ENCODE measurements at regions not wholly inside any gene's neighbourhood (a gene's known extent, or its start where the extent isn't known, plus 50 kb on each side); places are given as distances from the start of the nearest gene placed in this dataset.

DNA sequence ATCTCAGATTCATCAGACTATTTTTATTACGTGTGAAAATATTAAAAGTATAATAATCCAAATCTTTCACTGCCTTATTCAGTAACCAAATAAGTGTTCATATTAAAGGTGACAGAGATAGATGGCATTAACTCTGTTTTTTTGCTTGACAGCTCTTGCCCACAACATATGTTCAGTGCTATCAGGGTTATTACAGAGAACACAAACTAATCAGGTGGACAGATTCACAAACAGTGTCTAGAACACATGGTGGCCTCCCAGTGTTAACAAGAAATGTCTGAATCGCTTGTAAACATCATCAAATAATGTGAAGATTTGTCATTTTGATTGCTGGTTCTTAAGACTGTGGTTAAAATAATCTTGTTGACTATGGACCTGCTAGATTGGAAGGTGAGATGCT is 609.1 kb upstream of the GRAMD2B start:
- Histone ChIP-seq H3K4me2 (ENCODE audit: low read depth, low read length, poor library complexity, severe bottlenecking) (no peak overlapping the region), H4K20me1 (ENCODE audit: insufficient read depth, low read depth, low read length) (no peaks in the 10 kb centered on the region), H2AFZ (ENCODE audit: low read length) (no peak overlapping the region), H3K36me3 (ENCODE audit: insufficient read depth, low read length) (no peaks in the 10 kb centered on the region), H3K9ac (ENCODE audit: low read length) (no peak overlapping the region), H3K9me3 (ENCODE audit: low read length) (peaks cover 27% of the 10 kb centered on the region), H3K27ac (ENCODE audit: low read length) (no peak overlapping the region), H3K27me3 (ENCODE audit: low read length) (no peaks in the 10 kb centered on the region), H3K9me2 (replicated peaks; ENCODE audit: insufficient read depth, low read length) (no peaks in the 10 kb centered on the region), H3K79me2 (ENCODE audit: low read length) (no peaks in the 10 kb centered on the region), H3K4me1 (ENCODE audit: low read length) (no peaks in the 10 kb centered on the region), H3K4me3 (ENCODE audit: low read length) (no peak overlapping the region)
- DNase-seq: no peak

DNA sequence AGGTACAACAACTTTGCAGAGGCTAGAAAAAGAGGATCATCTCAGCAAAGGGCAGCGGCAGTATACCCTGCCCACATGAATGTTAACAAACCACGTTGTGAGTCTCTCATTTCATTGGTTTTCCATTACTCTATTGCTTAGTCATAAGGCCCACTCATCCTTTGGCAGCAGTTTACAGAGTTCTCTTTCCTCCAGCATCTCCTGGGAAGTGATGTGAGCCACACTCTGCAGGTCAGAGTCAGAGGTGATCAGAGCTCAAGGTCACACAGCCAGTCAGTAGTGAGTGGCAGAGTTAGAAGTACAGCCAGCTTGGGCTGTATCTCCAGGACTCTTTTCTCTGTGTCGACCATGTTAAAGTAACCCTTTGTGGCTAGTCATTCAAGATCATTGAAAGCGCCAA is 599.6 kb upstream of the GRAMD2B start:
- Histone ChIP-seq H3K36me3 (ENCODE audit: insufficient read depth, low read length) (no peaks in the 10 kb centered on the region), H3K9ac (ENCODE audit: low read length) (no peak overlapping the region), H3K79me2 (ENCODE audit: low read length) (no peaks in the 10 kb centered on the region), H3K9me3 (ENCODE audit: low read length) (peaks cover 5% of the 10 kb centered on the region), H3K27ac (ENCODE audit: low read length) (no peak overlapping the region), H4K20me1 (ENCODE audit: insufficient read depth, low read depth, low read length) (no peaks in the 10 kb centered on the region), H3K4me1 (ENCODE audit: low read length) (no peaks in the 10 kb centered on the region), H3K4me2 (ENCODE audit: low read depth, low read length, poor library complexity, severe bottlenecking) (no peak overlapping the region), H3K27me3 (ENCODE audit: low read length) (no peaks in the 10 kb centered on the region), H2AFZ (ENCODE audit: low read length) (no peak overlapping the region), H3K4me3 (ENCODE audit: low read length) (no peak overlapping the region), H3K9me2 (replicated peaks; ENCODE audit: insufficient read depth, low read length) (no peaks in the 10 kb centered on the region)
- DNase-seq: no peak

DNA sequence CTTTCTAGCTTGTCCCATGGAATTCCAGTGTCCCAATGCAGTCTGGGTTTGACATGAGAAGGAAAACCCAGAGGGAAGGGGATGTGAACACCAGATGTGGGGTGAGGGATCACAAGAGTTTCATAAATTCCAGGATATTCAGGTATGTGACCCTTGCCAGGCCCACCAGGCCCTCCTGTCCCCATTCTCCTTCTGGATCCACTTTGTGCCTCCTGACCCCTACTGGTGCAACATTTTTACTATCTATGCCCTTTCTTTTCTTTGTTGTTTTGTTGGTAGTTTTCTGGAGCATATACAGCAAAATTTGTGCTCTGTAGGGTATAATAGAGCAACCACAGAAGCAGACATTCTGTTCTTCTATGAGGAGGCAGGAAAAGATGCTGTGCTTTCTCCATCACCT is 597.0 kb upstream of the GRAMD2B start:
- Histone ChIP-seq H3K9ac (ENCODE audit: low read length) (no peak overlapping the region), H3K4me2 (ENCODE audit: low read depth, low read length, poor library complexity, severe bottlenecking) (no peak overlapping the region), H3K79me2 (ENCODE audit: low read length) (no peaks in the 10 kb centered on the region), H2AFZ (ENCODE audit: low read length) (no peak overlapping the region), H3K27ac (ENCODE audit: low read length) (no peak overlapping the region), H3K9me3 (ENCODE audit: low read length) (peaks cover 5% of the 10 kb centered on the region), H3K4me1 (ENCODE audit: low read length) (no peaks in the 10 kb centered on the region), H3K9me2 (replicated peaks; ENCODE audit: insufficient read depth, low read length) (no peaks in the 10 kb centered on the region), H3K4me3 (ENCODE audit: low read length) (no peak overlapping the region), H3K27me3 (ENCODE audit: low read length) (no peaks in the 10 kb centered on the region), H3K36me3 (ENCODE audit: insufficient read depth, low read length) (no peaks in the 10 kb centered on the region), H4K20me1 (ENCODE audit: insufficient read depth, low read depth, low read length) (no peaks in the 10 kb centered on the region)
- DNase-seq: no peak

DNA sequence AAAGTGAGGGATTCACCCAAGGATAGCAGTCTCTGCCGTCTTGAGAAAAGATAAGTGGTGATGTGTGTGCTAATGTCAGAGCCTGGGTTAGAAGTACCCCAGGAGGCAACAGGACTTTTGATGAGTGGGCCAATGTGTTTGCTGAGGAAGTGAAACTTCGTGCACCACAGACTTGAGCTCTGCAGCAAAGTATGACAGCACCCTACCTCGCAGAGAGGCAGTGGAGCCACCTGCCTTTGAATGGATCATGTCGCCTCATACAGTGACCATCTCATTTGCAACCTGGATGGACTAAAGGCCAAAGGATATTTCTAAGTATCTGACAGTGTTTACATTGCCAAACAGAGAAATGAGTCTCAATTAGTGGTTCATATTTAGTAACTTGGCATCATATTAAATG is 593.9 kb upstream of the GRAMD2B start:
- H3K9me3 ChIP-seq (ENCODE audit: low read length): peaks cover 3% of the 10 kb centered on the region
- H3K9me2 ChIP-seq (replicated peaks; ENCODE audit: insufficient read depth, low read length): no peaks in the 10 kb centered on the region
- no peak overlapping the region for H3K4me3 ChIP-seq (ENCODE audit: low read length)
- no peaks in the 10 kb centered on the region for H3K4me1 ChIP-seq (ENCODE audit: low read length)
- DNase-seq: peak; percentile 43
- H3K9ac ChIP-seq (ENCODE audit: low read length): no peak overlapping the region
- H3K36me3 ChIP-seq (ENCODE audit: insufficient read depth, low read length): no peaks in the 10 kb centered on the region
- H3K27ac ChIP-seq (ENCODE audit: low read length): no peak overlapping the region
- no peaks in the 10 kb centered on the region for H3K79me2 ChIP-seq (ENCODE audit: low read length)
- no peaks in the 10 kb centered on the region for H4K20me1 ChIP-seq (ENCODE audit: insufficient read depth, low read depth, low read length)
- H3K4me2 ChIP-seq (ENCODE audit: low read depth, low read length, poor library complexity, severe bottlenecking): no peak overlapping the region
- no peak overlapping the region for H2AFZ ChIP-seq (ENCODE audit: low read length)
- no peaks in the 10 kb centered on the region for H3K27me3 ChIP-seq (ENCODE audit: low read length)

DNA sequence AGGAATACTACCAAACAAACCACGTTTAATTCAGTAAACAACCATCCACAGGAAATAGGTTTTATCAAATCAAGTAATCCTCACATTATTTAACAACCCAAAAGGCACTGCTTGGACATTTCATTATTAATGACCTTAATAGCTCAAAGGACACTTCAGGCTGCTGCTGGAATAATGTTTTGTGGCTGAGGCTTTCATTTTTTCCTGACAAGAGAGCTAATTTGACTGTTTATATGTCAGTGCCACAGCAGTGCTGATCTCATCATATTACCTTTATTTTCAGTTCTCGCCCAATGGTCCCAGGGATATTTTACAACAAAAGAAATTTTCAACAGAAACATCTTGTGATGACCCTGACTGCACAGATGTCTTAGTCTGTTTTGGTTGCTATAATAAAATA is 589.8 kb upstream of the GRAMD2B start:
- Histone ChIP-seq H3K79me2 (ENCODE audit: low read length) (no peaks in the 10 kb centered on the region), H4K20me1 (ENCODE audit: insufficient read depth, low read depth, low read length) (no peaks in the 10 kb centered on the region), H3K9me2 (replicated peaks; ENCODE audit: insufficient read depth, low read length) (no peaks in the 10 kb centered on the region), H3K36me3 (ENCODE audit: insufficient read depth, low read length) (no peaks in the 10 kb centered on the region), H3K9me3 (ENCODE audit: low read length) (peaks cover 6% of the 10 kb centered on the region; the same call in 1 of the 2 replicates), H3K27me3 (ENCODE audit: low read length) (no peaks in the 10 kb centered on the region), H3K9ac (ENCODE audit: low read length) (no peak overlapping the region), H3K4me2 (ENCODE audit: low read depth, low read length, poor library complexity, severe bottlenecking) (no peak overlapping the region), H3K4me1 (ENCODE audit: low read length) (no peaks in the 10 kb centered on the region), H3K4me3 (ENCODE audit: low read length) (no peak overlapping the region), H3K27ac (ENCODE audit: low read length) (no peak overlapping the region), H2AFZ (ENCODE audit: low read length) (no peak overlapping the region)
- DNase-seq: no peak

DNA sequence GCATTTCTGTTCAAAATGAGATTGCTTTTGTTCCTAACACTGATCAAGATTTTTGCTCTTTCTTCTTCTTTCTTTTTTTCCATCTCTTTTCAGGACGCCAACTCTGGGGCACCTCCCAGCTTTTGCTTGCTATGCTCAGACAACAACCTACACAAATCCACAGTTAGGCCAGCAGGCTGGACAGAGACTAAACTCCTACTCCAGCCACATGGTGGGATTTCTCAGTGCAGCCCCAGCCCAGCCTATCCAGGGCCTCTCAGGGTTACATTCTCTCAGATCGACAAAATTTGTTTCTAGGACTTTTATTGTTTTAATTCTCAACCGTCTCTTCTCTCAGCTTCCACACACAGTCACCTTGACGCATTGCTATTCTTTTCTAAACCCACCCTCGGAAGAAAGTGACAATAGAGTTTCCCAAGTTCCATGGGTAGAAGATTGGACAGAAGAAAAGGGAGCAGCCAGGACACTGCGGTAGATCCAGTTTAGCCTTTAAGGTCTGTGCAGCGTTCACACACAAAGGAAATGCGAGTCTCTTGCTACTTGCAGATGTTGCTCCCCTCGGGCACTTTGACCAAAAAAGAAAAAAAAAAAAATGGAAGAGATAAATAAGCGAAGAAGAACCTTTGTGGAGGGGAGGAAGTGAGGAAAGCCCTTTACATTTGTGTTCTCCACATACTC is 588.6 kb upstream of the GRAMD2B start:
- H3K9me2 ChIP-seq (replicated peaks; ENCODE audit: insufficient read depth, low read length): no peaks in the 10 kb centered on the region
- H4K20me1 ChIP-seq (ENCODE audit: insufficient read depth, low read depth, low read length): no peaks in the 10 kb centered on the region
- no peak overlapping the region for H3K4me3 ChIP-seq (ENCODE audit: low read length)
- H3K27me3 ChIP-seq (ENCODE audit: low read length): no peaks in the 10 kb centered on the region
- H3K9ac ChIP-seq (ENCODE audit: low read length): no peak overlapping the region
- H2AFZ ChIP-seq (ENCODE audit: low read length): no peak overlapping the region
- H3K79me2 ChIP-seq (ENCODE audit: low read length): no peaks in the 10 kb centered on the region
- H3K4me2 ChIP-seq (ENCODE audit: low read depth, low read length, poor library complexity, severe bottlenecking): no peak overlapping the region
- peaks cover 6% of the 10 kb centered on the region; the same call in 1 of the 2 replicates for H3K9me3 ChIP-seq (ENCODE audit: low read length)
- no peaks in the 10 kb centered on the region for H3K36me3 ChIP-seq (ENCODE audit: insufficient read depth, low read length)
- no peak overlapping the region for H3K27ac ChIP-seq (ENCODE audit: low read length)
- no peak for DNase-seq
- no peaks in the 10 kb centered on the region for H3K4me1 ChIP-seq (ENCODE audit: low read length)

DNA sequence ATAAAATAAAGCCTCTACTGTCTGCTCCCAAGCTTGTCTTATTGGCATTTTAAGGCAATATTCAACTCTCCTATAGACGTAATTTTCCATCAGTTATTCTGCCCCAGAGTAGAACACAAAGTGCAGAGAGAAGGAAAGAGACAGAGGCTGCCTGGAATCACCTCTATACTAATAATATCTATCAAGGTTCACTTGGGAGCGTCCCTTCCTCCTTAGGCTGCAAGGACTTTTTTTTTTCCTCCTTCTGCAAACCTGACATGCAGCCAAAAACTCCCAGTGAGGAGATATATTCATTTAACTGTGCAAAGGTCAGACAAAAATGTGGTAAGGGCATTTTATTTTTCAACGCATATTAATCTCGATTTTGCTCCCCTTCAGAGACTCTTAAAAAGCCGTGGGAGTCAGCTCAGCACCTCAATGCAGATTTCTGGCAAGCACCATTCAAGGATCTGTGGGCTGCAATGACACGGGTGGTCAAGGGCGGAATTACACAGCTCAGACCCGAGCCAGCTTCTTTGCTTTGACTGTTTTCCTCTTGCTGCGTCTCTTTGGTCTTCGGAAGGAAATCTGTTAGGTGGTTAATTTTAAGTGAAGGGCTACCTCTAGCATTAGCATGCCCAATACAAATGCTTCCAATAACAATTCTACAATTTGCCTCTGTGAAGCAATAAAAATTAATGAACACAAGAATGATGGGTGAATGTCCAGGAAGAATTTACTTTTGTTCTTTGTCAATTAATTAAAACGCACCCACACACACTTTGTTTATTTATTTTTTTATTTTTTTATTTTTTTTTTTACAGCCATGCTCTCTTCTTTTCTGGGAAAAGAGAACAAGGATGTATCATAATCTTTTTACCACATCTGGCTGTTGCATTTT is 587.7 kb upstream of the GRAMD2B start:
- H3K36me3 ChIP-seq (ENCODE audit: insufficient read depth, low read length): no peaks in the 10 kb centered on the region
- H3K9me3 ChIP-seq (ENCODE audit: low read length): peaks cover 11% of the 10 kb centered on the region
- no peaks in the 10 kb centered on the region for H3K9me2 ChIP-seq (replicated peaks; ENCODE audit: insufficient read depth, low read length)
- H4K20me1 ChIP-seq (ENCODE audit: insufficient read depth, low read depth, low read length): no peaks in the 10 kb centered on the region
- no peak overlapping the region for H3K4me3 ChIP-seq (ENCODE audit: low read length)
- no peak overlapping the region for H3K4me2 ChIP-seq (ENCODE audit: low read depth, low read length, poor library complexity, severe bottlenecking)
- no peak overlapping the region for H2AFZ ChIP-seq (ENCODE audit: low read length)
- H3K4me1 ChIP-seq (ENCODE audit: low read length): no peaks in the 10 kb centered on the region
- DNase-seq: peak; percentile 48
- H3K9ac ChIP-seq (ENCODE audit: low read length): no peak overlapping the region
- H3K79me2 ChIP-seq (ENCODE audit: low read length): no peaks in the 10 kb centered on the region
- no peak overlapping the region for H3K27ac ChIP-seq (ENCODE audit: low read length)
- H3K27me3 ChIP-seq (ENCODE audit: low read length): no peaks in the 10 kb centered on the region

DNA sequence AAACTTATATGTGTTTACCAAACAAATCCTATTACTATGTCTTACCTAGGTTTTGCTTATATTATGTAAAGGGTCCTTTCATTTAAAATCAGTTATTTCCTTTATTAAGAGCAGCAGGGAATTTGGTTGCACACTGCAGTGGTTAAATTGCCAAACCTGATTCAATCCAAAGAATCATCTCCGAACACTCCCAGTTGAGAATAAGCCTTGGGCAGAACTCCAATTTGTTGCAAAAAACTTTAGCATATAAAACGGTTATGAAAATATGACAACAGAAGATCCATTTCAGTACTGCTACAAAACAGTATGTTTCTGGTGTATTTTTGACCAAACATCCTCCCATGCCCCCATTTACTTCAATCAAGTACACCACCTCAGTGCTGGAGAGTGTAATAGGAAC is 587.0 kb upstream of the GRAMD2B start:
- Histone ChIP-seq H3K4me3 (ENCODE audit: low read length) (no peak overlapping the region), H3K36me3 (ENCODE audit: insufficient read depth, low read length) (no peaks in the 10 kb centered on the region), H3K27ac (ENCODE audit: low read length) (no peak overlapping the region), H3K9me2 (replicated peaks; ENCODE audit: insufficient read depth, low read length) (no peaks in the 10 kb centered on the region), H4K20me1 (ENCODE audit: insufficient read depth, low read depth, low read length) (no peaks in the 10 kb centered on the region), H3K9me3 (ENCODE audit: low read length) (peaks cover 9% of the 10 kb centered on the region; the same call in 1 of the 2 replicates), H2AFZ (ENCODE audit: low read length) (no peak overlapping the region), H3K4me2 (ENCODE audit: low read depth, low read length, poor library complexity, severe bottlenecking) (no peak overlapping the region), H3K9ac (ENCODE audit: low read length) (no peak overlapping the region), H3K27me3 (ENCODE audit: low read length) (no peaks in the 10 kb centered on the region), H3K79me2 (ENCODE audit: low read length) (no peaks in the 10 kb centered on the region), H3K4me1 (ENCODE audit: low read length) (no peaks in the 10 kb centered on the region)
- DNase-seq: no peak

Data from Karpas-422 (cell line).